ENCODE measurements at regions not wholly inside any gene's neighbourhood (a gene's known extent, or its start where the extent isn't known, plus 50 kb on each side); places are given as distances from the start of the nearest gene placed in this dataset.

- DNase-seq (no peak), ATAC-seq (ENCODE audit: poor library complexity) (no peak)
- Histone ChIP-seq H3K9me3 (ENCODE audit: control insufficient read depth in 1 of 2, insufficient read depth in 1 of 2, low read length in 2 of 2) (no peaks in the 10 kb centered on the region), H3K27me3 (ENCODE audit: control insufficient read depth in 1 of 2, insufficient read depth in 2 of 2, low read length in 2 of 2) (no peaks in the 10 kb centered on the region), H3K36me3 (ENCODE audit: insufficient read depth, low read length) (no peaks in the 10 kb centered on the region), H3K4me1 (ENCODE audit: insufficient read depth, low read length) (no peaks in the 10 kb centered on the region), H3K4me3 (ENCODE audit: low read length) (no peak overlapping the region), H3K27ac (ENCODE audit: low read depth in 1 of 2, low read length in 2 of 2) (no peak overlapping the region)
- Mint-ChIP-seq H3K36me3 (ENCODE audit: low read depth) (no peaks in the 10 kb centered on the region), H3K4me1 (ENCODE audit: low read depth) (no peaks in the 10 kb centered on the region), H3K4me3 (no peak overlapping the region), H3K9me3 (no peaks in the 10 kb centered on the region), H3K27me3 (peaks cover 4% of the 10 kb centered on the region), H3K27ac (no peak overlapping the region)
- intact Hi-C loops (cut with DNase I, micrococcal nuclease): no loop called here
- ChIA-PET CTCF (no interaction called here), POLR2A (no interaction called here)
- TF ChIP-seq, protein P1, sequence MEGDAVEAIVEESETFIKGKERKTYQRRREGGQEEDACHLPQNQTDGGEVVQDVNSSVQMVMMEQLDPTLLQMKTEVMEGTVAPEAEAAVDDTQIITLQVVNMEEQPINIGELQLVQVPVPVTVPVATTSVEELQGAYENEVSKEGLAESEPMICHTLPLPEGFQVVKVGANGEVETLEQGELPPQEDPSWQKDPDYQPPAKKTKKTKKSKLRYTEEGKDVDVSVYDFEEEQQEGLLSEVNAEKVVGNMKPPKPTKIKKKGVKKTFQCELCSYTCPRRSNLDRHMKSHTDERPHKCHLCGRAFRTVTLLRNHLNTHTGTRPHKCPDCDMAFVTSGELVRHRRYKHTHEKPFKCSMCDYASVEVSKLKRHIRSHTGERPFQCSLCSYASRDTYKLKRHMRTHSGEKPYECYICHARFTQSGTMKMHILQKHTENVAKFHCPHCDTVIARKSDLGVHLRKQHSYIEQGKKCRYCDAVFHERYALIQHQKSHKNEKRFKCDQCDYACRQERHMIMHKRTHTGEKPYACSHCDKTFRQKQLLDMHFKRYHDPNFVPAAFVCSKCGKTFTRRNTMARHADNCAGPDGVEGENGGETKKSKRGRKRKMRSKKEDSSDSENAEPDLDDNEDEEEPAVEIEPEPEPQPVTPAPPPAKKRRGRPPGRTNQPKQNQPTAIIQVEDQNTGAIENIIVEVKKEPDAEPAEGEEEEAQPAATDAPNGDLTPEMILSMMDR (IDR thresholded peaks at IDR 0.05): no peak
Measured at GRCh38 chr2:220835583-220835982, 736.5 kb downstream of the EPHA4 start.

DNA sequence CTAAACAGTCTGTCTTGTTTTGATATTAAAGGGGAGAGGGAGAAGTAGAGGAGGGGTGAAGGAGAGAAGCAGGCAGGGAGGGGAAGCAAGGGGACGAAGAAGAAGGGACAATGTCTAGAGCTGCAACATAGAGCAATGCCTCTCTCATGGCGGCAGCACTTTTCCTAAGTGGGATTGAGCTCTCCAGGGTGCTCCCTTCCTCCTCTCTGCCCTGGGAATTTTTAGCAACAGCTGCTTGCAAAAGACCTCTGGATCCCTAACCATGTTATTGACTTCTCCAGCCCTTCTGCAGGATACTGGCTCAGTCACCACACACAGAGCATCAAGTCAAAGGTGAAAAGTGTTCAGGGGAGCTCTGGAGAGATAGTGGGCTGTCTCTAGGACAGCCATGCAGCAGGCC, 734.9 kb downstream of the EPHA4 start:
- Histone ChIP-seq H3K9me3 (ENCODE audit: control insufficient read depth in 1 of 2, insufficient read depth in 1 of 2, low read length in 2 of 2) (no peaks in the 10 kb centered on the region), H3K4me1 (ENCODE audit: insufficient read depth, low read length) (no peaks in the 10 kb centered on the region), H3K4me3 (ENCODE audit: low read length) (no peak overlapping the region), H3K27ac (ENCODE audit: low read depth in 1 of 2, low read length in 2 of 2) (no peak overlapping the region), H3K27me3 (ENCODE audit: control insufficient read depth in 1 of 2, insufficient read depth in 2 of 2, low read length in 2 of 2) (no peaks in the 10 kb centered on the region), H3K36me3 (ENCODE audit: insufficient read depth, low read length) (no peaks in the 10 kb centered on the region)
- no peaks in the 10 kb centered on the region for H3K4me1 Mint-ChIP-seq (ENCODE audit: low read depth)
- no peaks in the 10 kb centered on the region for H3K36me3 Mint-ChIP-seq (ENCODE audit: low read depth)
- ChIA-PET POLR2A (no interaction called here), CTCF (no interaction called here)
- H3K9me3 Mint-ChIP-seq: no peaks in the 10 kb centered on the region
- no peak overlapping the region for H3K27ac Mint-ChIP-seq
- no peak overlapping the region for H3K4me3 Mint-ChIP-seq
- TF ChIP-seq, protein P1 (IDR thresholded peaks at IDR 0.05): no peak
- intact Hi-C loops (cut with DNase I, micrococcal nuclease): no loop called here
- ATAC-seq (ENCODE audit: poor library complexity): no peak
- DNase-seq: no peak
- H3K27me3 Mint-ChIP-seq: peaks cover 4% of the 10 kb centered on the region

- Histone ChIP-seq H3K27ac (ENCODE audit: low read depth in 1 of 2, low read length in 2 of 2) (no peak overlapping the region), H3K4me1 (ENCODE audit: insufficient read depth, low read length) (no peaks in the 10 kb centered on the region), H3K4me3 (ENCODE audit: low read length) (no peak overlapping the region), H3K9me3 (ENCODE audit: control insufficient read depth in 1 of 2, insufficient read depth in 1 of 2, low read length in 2 of 2) (no peaks in the 10 kb centered on the region), H3K36me3 (ENCODE audit: insufficient read depth, low read length) (no peaks in the 10 kb centered on the region), H3K27me3 (ENCODE audit: control insufficient read depth in 1 of 2, insufficient read depth in 2 of 2, low read length in 2 of 2) (no peaks in the 10 kb centered on the region)
- Mint-ChIP-seq H3K4me3 (no peak overlapping the region), H3K27ac (no peak overlapping the region), H3K36me3 (ENCODE audit: low read depth) (no peaks in the 10 kb centered on the region), H3K9me3 (no peaks in the 10 kb centered on the region), H3K4me1 (ENCODE audit: low read depth) (no peaks in the 10 kb centered on the region), H3K27me3 (peaks cover 20% of the 10 kb centered on the region)
- ATAC-seq (ENCODE audit: poor library complexity) (no peak), DNase-seq (no peak)
- ChIA-PET POLR2A (no interaction called here), CTCF (no interaction called here)
- TF ChIP-seq, protein P1 (IDR thresholded peaks at IDR 0.05): no peak
- intact Hi-C loops (cut with DNase I, micrococcal nuclease): no loop called here
Measured at GRCh38 chr2:220842901-220843665, 729.0 kb downstream of the EPHA4 start.
